Hepatocyte (in vitro differentiated cells): ENCODE measurements at regions not wholly inside any gene's neighbourhood (a gene's known extent, or its start where the extent isn't known, plus 50 kb on each side); places are given as distances from the start of the nearest gene placed in this dataset.

ENCODE experiments used
- CTCF ChIP-seq: fragments of 200-600 bp; sonication (generic); IDR thresholded peaks from 2 replicates; pipeline ENCODE4 v1.5.1; 2016; ENCODE audit warnings: antibody characterized with exemption, mild to moderate bottlenecking; ENCODE audit not compliant: poor library complexity
- EZH2 ChIP-seq: fragments of 200-600 bp; sonication (generic); IDR thresholded peaks from 2 replicates; pipeline ENCODE4 v1.6.1; 2016; ENCODE audit warnings: antibody characterized with exemption, mild to moderate bottlenecking, borderline replicate concordance
- EZH2phosphoT487 ChIP-seq: fragments of 200-600 bp; sonication (generic); IDR thresholded peaks from one replicate; pipeline ENCODE4 v1.6.1; 2018; ENCODE audit warnings: antibody characterized with exemption, mild to moderate bottlenecking, low read depth, moderate library complexity; ENCODE audit not compliant: unreplicated experiment, severe bottlenecking

- TF ChIP-seq EZH2 (no peak), CTCF (no peak), EZH2phosphoT487 (no peak)
Measured at GRCh38 chr10:18822156-18822555, 162.9 kb downstream of the ARL5B start.
